ENCODE measurements at regions not wholly inside any gene's neighbourhood (a gene's known extent, or its start where the extent isn't known, plus 50 kb on each side); places are given as distances from the start of the nearest gene placed in this dataset.

DNA sequence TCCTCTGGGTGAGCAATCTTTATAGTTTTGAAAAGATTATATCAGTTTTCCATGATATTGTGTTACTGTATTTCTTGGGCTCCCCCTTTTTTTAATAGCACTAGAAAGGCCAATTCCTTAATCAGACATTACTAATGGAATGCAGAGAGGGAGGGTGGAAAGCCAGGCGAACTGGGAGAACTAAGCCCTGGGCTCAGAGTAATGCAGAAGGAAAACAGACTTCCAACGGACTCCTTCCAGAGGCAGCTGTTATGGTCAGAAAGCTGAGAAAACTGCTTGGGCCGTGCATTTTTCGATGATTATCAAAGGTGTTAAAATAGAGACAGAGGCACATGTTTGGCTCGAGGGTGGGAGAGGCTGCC, 206.3 kb downstream of the FOXD2 start:
- TF ChIP-seq CTCF (IDR thresholded peaks at IDR 0.05) (no peak), POLR2A (IDR thresholded peaks at IDR 0.05) (no peak)
